ENCODE measurements at regions not wholly inside any gene's neighbourhood (a gene's known extent, or its start where the extent isn't known, plus 50 kb on each side); places are given as distances from the start of the nearest gene placed in this dataset.
A peak's percentile ranks its signal among the peaks of the same experiment; 100 is the strongest.

DNA sequence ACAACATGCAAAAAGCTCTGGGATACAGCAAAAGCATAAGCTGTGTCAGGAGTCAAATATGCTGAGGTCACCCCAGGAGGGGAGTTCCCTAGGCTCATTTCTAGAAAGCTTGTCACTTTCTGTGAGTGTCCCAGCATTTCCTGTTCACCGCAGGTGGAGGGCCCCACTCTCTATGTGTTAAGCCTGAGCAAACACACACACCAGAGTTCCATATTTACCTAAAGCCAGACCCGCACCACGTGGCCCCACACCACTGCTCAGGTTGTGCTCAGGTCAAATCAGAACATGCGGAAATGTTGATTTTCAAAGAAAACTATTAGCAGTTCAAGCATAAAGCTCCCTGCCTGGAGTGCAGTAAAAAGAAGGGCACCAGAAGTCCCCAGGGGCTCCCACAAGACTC lies 259.6 kb upstream of the PPP2R2D start (continued):
- TF ChIP-seq ZNF776 (CRISPR knock-in tag; IDR thresholded peaks at IDR 0.05) (no peak), HOXA3 (CRISPR knock-in tag; IDR thresholded peaks at IDR 0.05) (no peak), DNMT1 (CRISPR knock-in tag; IDR thresholded peaks at IDR 0.05) (no peak), SCMH1 (CRISPR knock-in tag; IDR thresholded peaks at IDR 0.05; ENCODE audit: borderline replicate concordance) (no peak), PITX1 (CRISPR knock-in tag; IDR thresholded peaks at IDR 0.05) (peak; percentile 95), ZBTB7B (CRISPR knock-in tag; IDR thresholded peaks at IDR 0.05) (no peak), ZNF616 (CRISPR knock-in tag; IDR thresholded peaks at IDR 0.05; ENCODE audit: low read depth) (no peak), PAX8 (CRISPR knock-in tag; IDR thresholded peaks at IDR 0.05; ENCODE audit: borderline replicate concordance) (no peak), RXRA (CRISPR knock-in tag; IDR thresholded peaks at IDR 0.05) (peak; percentile 51; the same call in 1 of the 2 replicates), SOX6 (IDR thresholded peaks at IDR 0.05) (no peak), SOX6 (CRISPR knock-in tag; IDR thresholded peaks at IDR 0.05) (peak; percentile 26; the same call in 1 of the 2 replicates), ZNF546 (CRISPR knock-in tag; conservative IDR thresholded peaks at IDR 0.05) (no peak), SMC3 (IDR thresholded peaks at IDR 0.05; ENCODE audit: low read length) (no peak), THYN1 (CRISPR knock-in tag; IDR thresholded peaks at IDR 0.05; ENCODE audit: borderline replicate concordance, low read depth) (no peak), TBX2 (CRISPR knock-in tag; IDR thresholded peaks at IDR 0.05; ENCODE audit: borderline replicate concordance) (peak; percentile 55; the same call in 1 of the 2 replicates), ZNF33B (CRISPR knock-in tag; IDR thresholded peaks at IDR 0.05) (no peak), SP140L (CRISPR knock-in tag; IDR thresholded peaks at IDR 0.05; ENCODE audit: borderline replicate concordance) (no peak), AGO1 (IDR thresholded peaks at IDR 0.05; ENCODE audit: low read depth, low read length, poor library complexity, severe bottlenecking) (no peak), RAD51 (IDR thresholded peaks at IDR 0.05; ENCODE audit: borderline replicate concordance) (no peak), REXO4 (CRISPR knock-in tag; IDR thresholded peaks at IDR 0.05; ENCODE audit: borderline replicate concordance) (no peak)
- TF ChIP-seq, protein P1, sequence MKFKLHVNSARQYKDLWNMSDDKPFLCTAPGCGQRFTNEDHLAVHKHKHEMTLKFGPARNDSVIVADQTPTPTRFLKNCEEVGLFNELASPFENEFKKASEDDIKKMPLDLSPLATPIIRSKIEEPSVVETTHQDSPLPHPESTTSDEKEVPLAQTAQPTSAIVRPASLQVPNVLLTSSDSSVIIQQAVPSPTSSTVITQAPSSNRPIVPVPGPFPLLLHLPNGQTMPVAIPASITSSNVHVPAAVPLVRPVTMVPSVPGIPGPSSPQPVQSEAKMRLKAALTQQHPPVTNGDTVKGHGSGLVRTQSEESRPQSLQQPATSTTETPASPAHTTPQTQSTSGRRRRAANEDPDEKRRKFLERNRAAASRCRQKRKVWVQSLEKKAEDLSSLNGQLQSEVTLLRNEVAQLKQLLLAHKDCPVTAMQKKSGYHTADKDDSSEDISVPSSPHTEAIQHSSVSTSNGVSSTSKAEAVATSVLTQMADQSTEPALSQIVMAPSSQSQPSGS (CRISPR knock-in tag; IDR thresholded peaks at IDR 0.05): no peak
- TF ChIP-seq, protein P2, sequence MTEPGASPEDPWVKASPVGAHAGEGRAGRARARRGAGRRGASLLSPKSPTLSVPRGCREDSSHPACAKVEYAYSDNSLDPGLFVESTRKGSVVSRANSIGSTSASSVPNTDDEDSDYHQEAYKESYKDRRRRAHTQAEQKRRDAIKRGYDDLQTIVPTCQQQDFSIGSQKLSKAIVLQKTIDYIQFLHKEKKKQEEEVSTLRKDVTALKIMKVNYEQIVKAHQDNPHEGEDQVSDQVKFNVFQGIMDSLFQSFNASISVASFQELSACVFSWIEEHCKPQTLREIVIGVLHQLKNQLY (CRISPR knock-in tag; IDR thresholded peaks at IDR 0.05): peak; percentile 88
- TF ChIP-seq, protein P3, sequence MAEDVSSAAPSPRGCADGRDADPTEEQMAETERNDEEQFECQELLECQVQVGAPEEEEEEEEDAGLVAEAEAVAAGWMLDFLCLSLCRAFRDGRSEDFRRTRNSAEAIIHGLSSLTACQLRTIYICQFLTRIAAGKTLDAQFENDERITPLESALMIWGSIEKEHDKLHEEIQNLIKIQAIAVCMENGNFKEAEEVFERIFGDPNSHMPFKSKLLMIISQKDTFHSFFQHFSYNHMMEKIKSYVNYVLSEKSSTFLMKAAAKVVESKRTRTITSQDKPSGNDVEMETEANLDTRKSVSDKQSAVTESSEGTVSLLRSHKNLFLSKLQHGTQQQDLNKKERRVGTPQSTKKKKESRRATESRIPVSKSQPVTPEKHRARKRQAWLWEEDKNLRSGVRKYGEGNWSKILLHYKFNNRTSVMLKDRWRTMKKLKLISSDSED (CRISPR knock-in tag; IDR thresholded peaks at IDR 0.05): no peak
- TF ChIP-seq, protein P4, sequence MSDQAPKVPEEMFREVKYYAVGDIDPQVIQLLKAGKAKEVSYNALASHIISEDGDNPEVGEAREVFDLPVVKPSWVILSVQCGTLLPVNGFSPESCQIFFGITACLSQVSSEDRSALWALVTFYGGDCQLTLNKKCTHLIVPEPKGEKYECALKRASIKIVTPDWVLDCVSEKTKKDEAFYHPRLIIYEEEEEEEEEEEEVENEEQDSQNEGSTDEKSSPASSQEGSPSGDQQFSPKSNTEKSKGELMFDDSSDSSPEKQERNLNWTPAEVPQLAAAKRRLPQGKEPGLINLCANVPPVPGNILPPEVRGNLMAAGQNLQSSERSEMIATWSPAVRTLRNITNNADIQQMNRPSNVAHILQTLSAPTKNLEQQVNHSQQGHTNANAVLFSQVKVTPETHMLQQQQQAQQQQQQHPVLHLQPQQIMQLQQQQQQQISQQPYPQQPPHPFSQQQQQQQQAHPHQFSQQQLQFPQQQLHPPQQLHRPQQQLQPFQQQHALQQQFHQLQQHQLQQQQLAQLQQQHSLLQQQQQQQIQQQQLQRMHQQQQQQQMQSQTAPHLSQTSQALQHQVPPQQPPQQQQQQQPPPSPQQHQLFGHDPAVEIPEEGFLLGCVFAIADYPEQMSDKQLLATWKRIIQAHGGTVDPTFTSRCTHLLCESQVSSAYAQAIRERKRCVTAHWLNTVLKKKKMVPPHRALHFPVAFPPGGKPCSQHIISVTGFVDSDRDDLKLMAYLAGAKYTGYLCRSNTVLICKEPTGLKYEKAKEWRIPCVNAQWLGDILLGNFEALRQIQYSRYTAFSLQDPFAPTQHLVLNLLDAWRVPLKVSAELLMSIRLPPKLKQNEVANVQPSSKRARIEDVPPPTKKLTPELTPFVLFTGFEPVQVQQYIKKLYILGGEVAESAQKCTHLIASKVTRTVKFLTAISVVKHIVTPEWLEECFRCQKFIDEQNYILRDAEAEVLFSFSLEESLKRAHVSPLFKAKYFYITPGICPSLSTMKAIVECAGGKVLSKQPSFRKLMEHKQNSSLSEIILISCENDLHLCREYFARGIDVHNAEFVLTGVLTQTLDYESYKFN (CRISPR knock-in tag; conservative IDR thresholded peaks at IDR 0.05): peak; percentile 30; the same call in 1 of the 2 replicates
- TF ChIP-seq, protein P5, sequence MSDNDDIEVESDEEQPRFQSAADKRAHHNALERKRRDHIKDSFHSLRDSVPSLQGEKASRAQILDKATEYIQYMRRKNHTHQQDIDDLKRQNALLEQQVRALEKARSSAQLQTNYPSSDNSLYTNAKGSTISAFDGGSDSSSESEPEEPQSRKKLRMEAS (IDR thresholded peaks at IDR 0.05): peak; percentile 61; the same call in 1 of the 2 replicates
- TF ChIP-seq, protein P6, sequence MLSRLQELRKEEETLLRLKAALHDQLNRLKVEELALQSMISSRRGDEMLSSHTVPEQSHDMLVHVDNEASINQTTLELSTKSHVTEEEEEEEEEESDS (CRISPR knock-in tag; IDR thresholded peaks at IDR 0.05; ENCODE audit: borderline replicate concordance): no peak
